Ovary (tissue), 7 donors: ENCODE measurements at regions not wholly inside any gene's neighbourhood (a gene's known extent, or its start where the extent isn't known, plus 50 kb on each side); places are given as distances from the start of the nearest gene placed in this dataset.

Source experiments
- DNase-seq, 5 donors: peaks; one replicate each; pipeline ENCODE4 v3.0.0-alpha.2; 2019 to 2020
- H3K27ac ChIP-seq, 2 donors: fragments of 200-600 bp; one replicate each; pipeline versions ENCODE4 v1.5.1 to v1.8.0; 2019 to 2022
- H3K27me3 ChIP-seq: fragments of 200-600 bp; one replicate; pipeline ENCODE4 v1.8.0; 2022
- H3K36me3 ChIP-seq: fragments of 200-600 bp; sonication (generic); one replicate; pipeline ENCODE4 v1.5.1; 2019
- H3K4me1 ChIP-seq: one replicate; pipeline ENCODE4 v1.8.1; 2013; ENCODE audit warnings: mild to moderate bottlenecking, moderate library complexity; ENCODE audit not compliant: insufficient read depth
- H3K4me3 ChIP-seq: fragments of 200-600 bp; sonication (generic); one replicate; pipeline ENCODE4 v1.5.1; 2017
- H3K9me3 ChIP-seq, 2 donors: fragments of 200-600 bp in 1 of 2; sonication (generic) in 1 of 2; one replicate each; pipeline versions ENCODE4 v1.5.1 to v1.8.1; 2013 to 2019; ENCODE audit warnings: mild to moderate bottlenecking in 1 of 2, moderate library complexity in 1 of 2
- CTCF ChIP-seq, 3 donors: fragments of 450-650 bp in 2 of 3; fragments of 200-600 bp in 1 of 3; IDR thresholded peaks; one replicate each; pipeline versions ENCODE4 v1.5.1 to v1.8.0; 2016 to 2022; ENCODE audit warnings: antibody characterized with exemption in 3 of 3, mild to moderate bottlenecking in 1 of 3
- EP300 ChIP-seq: sonication (generic); formaldehyde crosslinking; IDR thresholded peaks from one replicate; pipeline ENCODE4 v1.6.1; 2017; ENCODE audit warnings: antibody characterized with exemption
- POLR2A ChIP-seq: fragments of 450-650 bp; IDR thresholded peaks from one replicate; pipeline ENCODE4 v1.6.1; 2017; ENCODE audit warnings: antibody characterized with exemption, mild to moderate bottlenecking, moderate library complexity
- WGBS, 3 donors: extraction: QIAGEN DNeasy Blood & Tissue Kit in 1 of 3; methylation state at CpG; one replicate each; pipeline versions ENCODE4 v1.1.5 to v1.1.7; 2013 to 2017; 5-methylcytosine and 5-hydroxymethylcytosine counted together
- intact Hi-C, 4 donors: fragments of 100-400 bp; cut with DNase I; formaldehyde crosslinking; loops; one replicate each; pipeline versions ENCODE4 v1.11.0 to v1.15.1; 2022 to 2023
- donor health status: DM: no; HTN: no; CAD: no; lungs with moderate emphysema.
- donor health status: DM: no; HTN: no; CAD: no.
- donor health status: Bipolar disorder and iron deficiency.
- donor health status: DM: no; HTN: no; CAD: no.
- donor health status: DM: yes; HTN: yes; CAD: no.

GRCh38 chr9:1804128-1804865, 210.8 kb upstream of the SMARCA2 start:
- no peaks in the 10 kb centered on the region for H3K36me3 ChIP-seq
- no peak overlapping the region for H3K4me3 ChIP-seq
- TF ChIP-seq POLR2A (no peak), EP300 (no peak), CTCF (IDR thresholded peaks at IDR 0.05) (no peak)
- H3K27ac ChIP-seq = no peak overlapping the region
- no peak for DNase-seq
- intact Hi-C loops = no loop called here
- no peaks in the 10 kb centered on the region for H3K4me1 ChIP-seq
- WGBS, 3 donors = 87 to 92% (median 87%) methylated on average over 4 of the region's 4 CpGs
- no peaks in the 10 kb centered on the region for H3K27me3 ChIP-seq
- no peaks in the 10 kb centered on the region for H3K9me3 ChIP-seq

GRCh38 chr9:1829719-1830118, 185.4 kb upstream of the SMARCA2 start:
- no peaks in the 10 kb centered on the region for H3K9me3 ChIP-seq
- no peak for DNase-seq
- H3K27me3 ChIP-seq = no peaks in the 10 kb centered on the region
- no peak overlapping the region for H3K27ac ChIP-seq
- TF ChIP-seq EP300 (no peak), POLR2A (no peak), CTCF (IDR thresholded peaks at IDR 0.05) (no peak)
- no peak overlapping the region for H3K4me3 ChIP-seq
- H3K4me1 ChIP-seq = no peaks in the 10 kb centered on the region
- WGBS, 3 donors = 77 to 87% (median 84%) methylated on average over 3 of the region's 3 CpGs
- H3K36me3 ChIP-seq = no peaks in the 10 kb centered on the region
- intact Hi-C loops = no loop called here

GRCh38 chr9:1832960-1833359, 182.2 kb upstream of the SMARCA2 start:
- H3K9me3 ChIP-seq = no peaks in the 10 kb centered on the region
- no peaks in the 10 kb centered on the region for H3K4me1 ChIP-seq
- no peaks in the 10 kb centered on the region for H3K36me3 ChIP-seq
- H3K4me3 ChIP-seq = no peak overlapping the region
- no peaks in the 10 kb centered on the region for H3K27me3 ChIP-seq
- H3K27ac ChIP-seq = no peak overlapping the region
- TF ChIP-seq POLR2A (no peak), EP300 (no peak), CTCF (IDR thresholded peaks at IDR 0.05) (no peak)
- no peak for DNase-seq
- intact Hi-C loops = no loop called here
- 81 to 86% (median 86%) methylated on average over 8 of the region's 8 CpGs for WGBS, 3 donors

- no peak for DNase-seq
- Histone ChIP-seq H3K36me3 (no peaks in the 10 kb centered on the region), H3K4me3 (no peak overlapping the region), H3K27me3 (no peaks in the 10 kb centered on the region), H3K4me1 (no peaks in the 10 kb centered on the region), H3K27ac (no peak overlapping the region), H3K9me3 (no peaks in the 10 kb centered on the region)
- TF ChIP-seq POLR2A = no peak
- no peak for TF ChIP-seq EP300
- no peak for TF ChIP-seq CTCF (IDR thresholded peaks at IDR 0.05)
- 40 to 46% (median 41%) methylated on average over 6 of the region's 6 CpGs for WGBS, 3 donors
- intact Hi-C loops = no loop called here
These were observed 177.6 kb upstream of the SMARCA2 start for GRCh38 chr9:1837453-1838084.
